HG03565 (cell line): ENCODE measurements at regions not wholly inside any gene's neighbourhood (a gene's known extent, or its start where the extent isn't known, plus 50 kb on each side); places are given as distances from the start of the nearest gene placed in this dataset.

Experiments used
- ATAC-seq: cut with Tn5 transposase; IDR thresholded peaks from one replicate; pipeline ENCODE4 v1.9.1; 2021; ENCODE audit warnings: mild to moderate bottlenecking, moderate library complexity; ENCODE audit not compliant: unreplicated experiment

GRCh38 chr9:29838491-29839020 lies 2265.3 kb upstream of the C9orf72 start:
- no peak for ATAC-seq

- ATAC-seq: no peak
Observed at GRCh38 chr9:29844251-29844650, 2271.0 kb upstream of the C9orf72 start.

- no peak for ATAC-seq
Observed at GRCh38 chr9:29850664-29851063, 2277.4 kb upstream of the C9orf72 start.

GRCh38 chr9:29861803-29862202 lies 2288.5 kb upstream of the C9orf72 start:
- no peak for ATAC-seq

- ATAC-seq: no peak
Observed at GRCh38 chr9:29865764-29866313, 2292.6 kb upstream of the C9orf72 start.

- ATAC-seq: no peak
Observed at GRCh38 chr9:29866556-29866955, 2293.3 kb upstream of the C9orf72 start.

- no peak for ATAC-seq
Observed at GRCh38 chr9:29873579-29873978, 2300.3 kb upstream of the C9orf72 start.

- no peak for ATAC-seq
Observed at GRCh38 chr9:29875547-29875946, 2302.3 kb upstream of the C9orf72 start.

GRCh38 chr9:29882767-29883166 lies 2309.5 kb upstream of the C9orf72 start:
- no peak for ATAC-seq

- no peak for ATAC-seq
Observed at GRCh38 chr9:29906065-29906464, 2332.8 kb upstream of the C9orf72 start.

- no peak for ATAC-seq
Observed at GRCh38 chr9:29928072-29928471, 2354.8 kb upstream of the C9orf72 start.

GRCh38 chr9:29939559-29939958 lies 2366.3 kb upstream of the C9orf72 start:
- no peak for ATAC-seq

- ATAC-seq: no peak
Observed at GRCh38 chr9:29945012-29945411, 2371.7 kb upstream of the C9orf72 start.

- no peak for ATAC-seq
Observed at GRCh38 chr9:29958469-29958868, 2385.2 kb upstream of the C9orf72 start.

GRCh38 chr9:29965834-29966233 lies 2392.6 kb upstream of the C9orf72 start:
- ATAC-seq: no peak

- no peak for ATAC-seq
Observed at GRCh38 chr9:29966247-29966646, 2393.0 kb upstream of the C9orf72 start.

- no peak for ATAC-seq
Observed at GRCh38 chr9:29968831-29969230, 2395.6 kb upstream of the C9orf72 start.

GRCh38 chr9:29969408-29969807 lies 2396.1 kb upstream of the C9orf72 start:
- no peak for ATAC-seq

- ATAC-seq: no peak
Observed at GRCh38 chr9:29969856-29970647, 2396.8 kb upstream of the C9orf72 start.

GRCh38 chr9:29974197-29974596 lies 2400.9 kb upstream of the C9orf72 start:
- no peak for ATAC-seq

GRCh38 chr9:29976981-29977380 lies 2403.7 kb upstream of the C9orf72 start:
- no peak for ATAC-seq

- no peak for ATAC-seq
Observed at GRCh38 chr9:29981013-29981412, 2403.4 kb upstream of the ACO1 start.
